H9 (cell line): ENCODE measurements at regions not wholly inside any gene's neighbourhood (a gene's known extent, or its start where the extent isn't known, plus 50 kb on each side); places are given as distances from the start of the nearest gene placed in this dataset.

Source experiments
- DNase-seq: peaks from one replicate; pipeline ENCODE4 v3.0.0-alpha.2; 2017
- H2AFZ ChIP-seq: one replicate; pipeline ENCODE4 v1.6.1; 2013; ENCODE audit warnings: mild to moderate bottlenecking, low read length, control low read depth, moderate library complexity
- H2AK5ac ChIP-seq: 2 replicates; pipeline ENCODE4 v1.6.1; 2013; ENCODE audit warnings: low read length, control low read depth, mixed read lengths; ENCODE audit not compliant: insufficient read length
- H2BK120ac ChIP-seq: one replicate; pipeline ENCODE4 v1.6.1; 2013; ENCODE audit warnings: low read depth, mild to moderate bottlenecking, low read length, control low read depth, inconsistent platforms; ENCODE audit not compliant: poor library complexity, severe bottlenecking
- H2BK12ac ChIP-seq: 2 replicates; pipeline ENCODE4 v1.6.1; 2013; ENCODE audit warnings: low read length, control low read depth, mixed read lengths, low read depth; ENCODE audit not compliant: insufficient read length
- H2BK15ac ChIP-seq: 2 replicates; pipeline ENCODE4 v1.6.1; 2013; ENCODE audit warnings: low read depth, low read length, control low read depth
- H2BK20ac ChIP-seq: one replicate; pipeline ENCODE4 v1.6.1; 2013; ENCODE audit warnings: low read depth, mild to moderate bottlenecking, low read length, control low read depth, inconsistent platforms; ENCODE audit not compliant: poor library complexity, severe bottlenecking
- H2BK5ac ChIP-seq: 2 replicates; pipeline ENCODE4 v1.6.1; 2013; ENCODE audit warnings: low read length, control low read depth, mixed read lengths; ENCODE audit not compliant: insufficient read length
- H3K14ac ChIP-seq: 2 replicates; pipeline ENCODE4 v1.6.1; 2013; ENCODE audit warnings: low read length, control low read depth; ENCODE audit not compliant: insufficient read depth
- H3K18ac ChIP-seq: 2 replicates; pipeline ENCODE4 v1.6.1; 2013; ENCODE audit warnings: low read depth, mild to moderate bottlenecking, mixed read lengths, low read length, control low read depth; ENCODE audit not compliant: insufficient read length
- H3K23ac ChIP-seq: 2 replicates; pipeline ENCODE4 v1.6.1; 2013; ENCODE audit warnings: low read length, control low read depth, mixed read lengths, low read depth; ENCODE audit not compliant: insufficient read length
- H3K23me2 ChIP-seq: 2 replicates; pipeline ENCODE4 v1.6.1; 2013; ENCODE audit warnings: low read depth, mild to moderate bottlenecking, mixed read lengths, low read length, control low read depth; ENCODE audit not compliant: insufficient read length, poor library complexity, severe bottlenecking
- H3K27ac ChIP-seq: 2 replicates; pipeline ENCODE4 v1.5.1; 2013; ENCODE audit warnings: low read length, control low read depth, mixed read lengths, low read depth; ENCODE audit not compliant: insufficient read length
- H3K27me3 ChIP-seq: 2 replicates; pipeline ENCODE4 v1.6.1; 2013; ENCODE audit warnings: low read length, control low read depth, inconsistent platforms; ENCODE audit not compliant: insufficient read depth
- H3K4ac ChIP-seq: 2 replicates; pipeline ENCODE4 v1.6.1; 2013; ENCODE audit warnings: low read depth, mild to moderate bottlenecking, control low read depth, inconsistent platforms, low read length, moderate library complexity
- H3K4me1 ChIP-seq: 2 replicates; pipeline ENCODE4 v1.6.1; 2013; ENCODE audit warnings: low read length, control low read depth, inconsistent platforms; ENCODE audit not compliant: insufficient read depth
- H3K4me2 ChIP-seq: 2 replicates; pipeline ENCODE4 v1.6.1; 2013; ENCODE audit warnings: low read length, control low read depth, mixed read lengths; ENCODE audit not compliant: insufficient read length, insufficient read depth
- H3K56ac ChIP-seq: 2 replicates; pipeline ENCODE4 v1.6.1; 2013; ENCODE audit warnings: low read depth, mild to moderate bottlenecking, mixed read lengths, low read length, control low read depth; ENCODE audit not compliant: insufficient read length
- H3K79me1 ChIP-seq: 2 replicates; pipeline ENCODE4 v1.6.1; 2013; ENCODE audit warnings: low read depth, mild to moderate bottlenecking, moderate library complexity, low read length, control low read depth, inconsistent platforms; ENCODE audit not compliant: insufficient read depth, poor library complexity, severe bottlenecking
- H3K79me2 ChIP-seq: 2 replicates; pipeline ENCODE4 v1.6.1; 2013; ENCODE audit warnings: low read length, control low read depth, inconsistent platforms; ENCODE audit not compliant: insufficient read depth
- H3K9ac ChIP-seq: 2 replicates; pipeline ENCODE4 v1.6.1; 2013; ENCODE audit warnings: low read length, control low read depth, mixed read lengths; ENCODE audit not compliant: insufficient read length; ENCODE audit errors: extremely low read depth
- H3K9me3 ChIP-seq: one replicate; pipeline ENCODE4 v1.6.1; 2013; ENCODE audit warnings: low read depth, low read length, inconsistent platforms; ENCODE audit not compliant: control insufficient read depth
- H3T11ph ChIP-seq: one replicate; pipeline ENCODE4 v1.6.1; 2013; ENCODE audit warnings: mild to moderate bottlenecking, low read length, control low read depth, inconsistent platforms
- H4K20me1 ChIP-seq: one replicate; pipeline ENCODE4 v1.6.1; 2013; ENCODE audit not compliant: control insufficient read depth, insufficient read length, insufficient read depth
- H4K5ac ChIP-seq: 2 replicates; pipeline ENCODE4 v1.6.1; 2013; ENCODE audit warnings: low read depth, mild to moderate bottlenecking, mixed read lengths, low read length, control low read depth; ENCODE audit not compliant: insufficient read length
- H4K8ac ChIP-seq: replicated peaks from 2 replicates; pipeline ENCODE4 v1.6.1; 2013; ENCODE audit warnings: low read length, control low read depth, mixed read lengths, low read depth; ENCODE audit not compliant: insufficient read length
- H4K91ac ChIP-seq: 2 replicates; pipeline ENCODE4 v1.6.1; 2013; ENCODE audit warnings: low read depth, mild to moderate bottlenecking, moderate library complexity, mixed read lengths, low read length, control low read depth; ENCODE audit not compliant: insufficient read length
- H3K27ac Mint-ChIP-seq, 3 experiments: 2 replicates in 2 of 3; 3 replicates in 1 of 3; pipeline ENCODE4 v1.8.0; 2020 to 2021; ENCODE audit warnings: mixed read lengths in 3 of 3, mild to moderate bottlenecking in 1 of 3, moderate library complexity in 1 of 3
- H3K27me3 Mint-ChIP-seq: 2 replicates; pipeline ENCODE4 v1.8.0; 2021; ENCODE audit warnings: low read depth, mild to moderate bottlenecking, moderate library complexity, mixed read lengths
- H3K36me3 Mint-ChIP-seq, 3 experiments: 2 replicates in 2 of 3; 3 replicates in 1 of 3; pipeline ENCODE4 v1.8.0; 2020 to 2021; ENCODE audit warnings: low read depth in 3 of 3, mixed read lengths in 3 of 3; ENCODE audit not compliant: insufficient read depth in 1 of 3
- H3K4me1 Mint-ChIP-seq, 2 experiments: 2 replicates each; pipeline ENCODE4 v1.8.0; 2020; ENCODE audit warnings: mixed read lengths in 2 of 2
- H3K4me3 Mint-ChIP-seq, 2 experiments: 2 replicates in 1 of 2; 3 replicates in 1 of 2; pipeline ENCODE4 v1.8.0; 2020 to 2021; ENCODE audit warnings: mild to moderate bottlenecking in 2 of 2, mixed read lengths in 2 of 2, moderate library complexity in 1 of 2
- H3K9me3 Mint-ChIP-seq, 2 experiments: 2 replicates in 1 of 2; 3 replicates in 1 of 2; pipeline ENCODE4 v1.8.0; 2020; ENCODE audit warnings: mild to moderate bottlenecking in 2 of 2, mixed read lengths in 2 of 2, moderate library complexity in 1 of 2
- CTCF ChIP-seq: fragments of 200-600 bp; sonication (generic); conservative IDR thresholded peaks from 3 replicates; pipeline ENCODE4 v1.8.0; 2021; ENCODE audit warnings: antibody characterized with exemption, mild to moderate bottlenecking
- WGBS: extraction: QIAGEN DNeasy Blood & Tissue Kit; methylation state at CpG from one replicate; pipeline ENCODE4 v1.1.7; 2013; ENCODE audit warnings: missing lambda C conversion rate, low lambda C conversion rate, mixed read lengths; ENCODE audit not compliant: insufficient read length; ENCODE audit errors: extremely low coverage; 5-methylcytosine and 5-hydroxymethylcytosine counted together

- Histone ChIP-seq H2BK120ac (no peak overlapping the region), H3K4ac (no peak overlapping the region), H3K9ac (no peak overlapping the region), H3K27ac (no peak overlapping the region), H4K20me1 (no peaks in the 10 kb centered on the region), H3T11ph (no peak overlapping the region), H3K4me2 (no peak overlapping the region), H2AFZ (no peak overlapping the region), H2BK15ac (no peak overlapping the region), H4K8ac (no peak overlapping the region), H3K56ac (no peak overlapping the region), H3K9me3 (no peaks in the 10 kb centered on the region), H3K4me1 (no peaks in the 10 kb centered on the region), H3K79me2 (no peaks in the 10 kb centered on the region), H3K27me3 (no peaks in the 10 kb centered on the region), H2BK20ac (no peak overlapping the region), H4K5ac (no peak overlapping the region), H2AK5ac (no peak overlapping the region), H3K79me1 (no peaks in the 10 kb centered on the region), H3K14ac (no peak overlapping the region), H3K23me2 (no peaks in the 10 kb centered on the region), H3K23ac (no peak overlapping the region), H2BK12ac (no peak overlapping the region), H3K18ac (no peak overlapping the region), H4K91ac (no peak overlapping the region), H2BK5ac (no peak overlapping the region)
- Mint-ChIP-seq H3K27me3 (no peaks in the 10 kb centered on the region), H3K4me1 (no peaks in the 10 kb centered on the region), H3K9me3 (peaks cover 2 to 4% of the 10 kb centered on the region in 2 experiments; a peak in 2 of 5 replicates), H3K4me3 (no peak overlapping the region), H3K36me3 (no peaks in the 10 kb centered on the region), H3K27ac (no peak overlapping the region)
- no CpG with 5 or more reads among the region's 1 CpG for WGBS
- DNase-seq, result no peak
- TF ChIP-seq CTCF, result no peak
Observed at GRCh38 chr7:91630581-91631380, 249.7 kb downstream of the MTERF1 start.
